ENCODE measurements at regions not wholly inside any gene's neighbourhood (a gene's known extent, or its start where the extent isn't known, plus 50 kb on each side); places are given as distances from the start of the nearest gene placed in this dataset.

- Histone ChIP-seq H3K4me1 (no peaks in the 10 kb centered on the region), H3K27me3 (no peaks in the 10 kb centered on the region), H3K9me3 (no peaks in the 10 kb centered on the region), H3K27ac (no peak overlapping the region), H3K4me3 (no peak overlapping the region), H3K36me3 (no peaks in the 10 kb centered on the region)
- in situ Hi-C loops (cut with MboI; ENCODE audit: low sequenced_read_pairs in 4 of 4): no loop called here
- DNase-seq (no peak), ATAC-seq (no peak)
- no peak for TF ChIP-seq CTCF (IDR thresholded peaks at IDR 0.05 in 4 of 5, conservative IDR thresholded peaks at IDR 0.05 in 1 of 5)
- intact Hi-C loops (cut with DNase I; ENCODE audit: low total_unique reads): no loop called here
Measured at GRCh38 chr17:14752011-14752410, 451.1 kb downstream of the HS3ST3B1 start.

GRCh38 chr17:14750866-14751265 lies 450.0 kb downstream of the HS3ST3B1 start:
- no peaks in the 10 kb centered on the region for H3K9me3 ChIP-seq
- H3K4me1 ChIP-seq: no peaks in the 10 kb centered on the region
- ATAC-seq (no peak), DNase-seq (no peak)
- intact Hi-C loops (cut with DNase I; ENCODE audit: low total_unique reads) (no loop called here), in situ Hi-C loops (cut with MboI; ENCODE audit: low sequenced_read_pairs in 4 of 4) (no loop called here)
- TF ChIP-seq CTCF (IDR thresholded peaks at IDR 0.05 in 4 of 5, conservative IDR thresholded peaks at IDR 0.05 in 1 of 5) (no peak), POLR2A (IDR thresholded peaks at IDR 0.05) (no peak)
- H3K4me3 ChIP-seq: no peak overlapping the region
- H3K36me3 ChIP-seq: no peaks in the 10 kb centered on the region
- H3K27me3 ChIP-seq: no peaks in the 10 kb centered on the region
- no peak overlapping the region for H3K27ac ChIP-seq

DNA sequence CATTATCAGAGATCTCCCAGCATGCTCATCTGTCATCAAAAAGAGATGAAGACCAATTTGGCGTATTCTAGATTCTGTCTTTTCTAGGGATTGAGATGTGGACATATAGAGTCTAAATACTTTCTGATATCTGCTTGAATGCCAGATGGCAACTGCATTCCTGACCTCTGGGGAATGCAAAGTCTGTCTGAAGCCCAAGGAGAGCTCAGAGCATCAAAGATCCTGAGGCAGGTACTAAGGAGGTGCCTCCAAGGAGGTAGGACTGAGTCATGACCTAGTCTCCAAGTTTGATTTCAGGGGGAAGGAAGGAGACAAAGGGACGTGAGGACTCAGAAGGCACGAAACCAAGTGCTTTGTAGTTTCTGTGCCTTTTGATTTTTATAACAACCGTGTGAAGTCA lies 448.4 kb downstream of the HS3ST3B1 start:
- TF ChIP-seq POLR2A (IDR thresholded peaks at IDR 0.05) (no peak), CTCF (IDR thresholded peaks at IDR 0.05 in 4 of 5, conservative IDR thresholded peaks at IDR 0.05 in 1 of 5) (no peak)
- Histone ChIP-seq H3K27ac (no peak overlapping the region), H3K4me3 (no peak overlapping the region), H3K9me3 (no peaks in the 10 kb centered on the region), H3K27me3 (no peaks in the 10 kb centered on the region), H3K36me3 (no peaks in the 10 kb centered on the region), H3K4me1 (no peaks in the 10 kb centered on the region)
- in situ Hi-C loops (cut with MboI; ENCODE audit: low sequenced_read_pairs in 4 of 4): no loop called here
- ATAC-seq (no peak), DNase-seq (no peak)
- intact Hi-C loops (cut with DNase I; ENCODE audit: low total_unique reads): no loop called here

DNA sequence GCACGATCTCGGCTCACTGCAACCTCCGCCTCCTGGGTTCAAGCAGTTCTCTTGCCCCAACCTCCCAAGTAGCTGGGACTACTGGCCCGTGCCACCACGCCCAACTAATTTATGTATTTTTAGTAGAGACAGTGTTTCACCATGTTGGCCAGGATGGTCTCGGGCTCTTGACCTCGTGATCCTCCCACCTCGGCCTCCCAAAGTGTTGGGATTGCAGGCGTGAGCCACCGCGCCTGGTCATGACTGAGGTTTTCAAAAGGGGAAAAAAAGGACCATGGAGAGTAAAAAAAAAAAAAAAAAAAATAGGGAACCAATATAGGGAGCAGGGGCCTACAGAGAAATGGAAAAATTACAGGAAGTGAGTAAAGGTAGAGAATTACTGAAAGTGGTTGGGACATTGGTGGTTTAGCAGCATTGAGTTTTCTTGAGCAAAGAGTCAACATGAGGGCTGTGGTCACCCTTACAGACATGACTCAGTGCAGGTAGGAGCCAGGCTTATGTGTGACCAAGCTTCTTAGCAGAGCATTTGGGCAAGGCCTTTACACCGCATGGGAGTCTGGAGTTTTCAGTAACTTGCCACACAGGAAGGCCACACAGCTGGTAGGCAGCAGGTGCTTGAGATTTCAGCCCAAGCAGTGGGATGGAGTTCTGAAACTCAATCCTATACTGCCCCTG lies 447.3 kb downstream of the HS3ST3B1 start:
- Histone ChIP-seq H3K27me3 (no peaks in the 10 kb centered on the region), H3K4me1 (no peaks in the 10 kb centered on the region), H3K9me3 (no peaks in the 10 kb centered on the region), H3K4me3 (no peak overlapping the region), H3K36me3 (no peaks in the 10 kb centered on the region), H3K27ac (no peak overlapping the region)
- TF ChIP-seq CTCF (IDR thresholded peaks at IDR 0.05 in 4 of 5, conservative IDR thresholded peaks at IDR 0.05 in 1 of 5): no peak
- no peak for TF ChIP-seq POLR2A (IDR thresholded peaks at IDR 0.05)
- ATAC-seq (no peak), DNase-seq (no peak)
- in situ Hi-C loops (cut with MboI; ENCODE audit: low sequenced_read_pairs in 4 of 4) (no loop called here), intact Hi-C loops (cut with DNase I; ENCODE audit: low total_unique reads) (no loop called here)

DNA sequence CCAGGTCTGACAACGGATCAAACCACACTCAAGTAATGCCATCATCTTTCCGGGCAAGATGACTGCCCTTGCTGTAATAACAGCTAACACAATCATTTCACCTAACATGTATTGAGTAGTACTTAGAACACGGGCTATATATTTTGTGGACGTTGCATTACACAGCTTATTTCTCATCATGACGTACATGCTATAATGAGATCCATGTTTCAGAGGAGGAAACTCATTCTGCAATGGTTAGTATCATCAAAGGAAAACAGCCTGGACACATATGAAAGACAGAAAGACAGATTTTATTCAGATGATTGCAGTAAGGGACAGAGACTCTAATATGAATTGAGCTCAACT lies 446.7 kb downstream of the HS3ST3B1 start:
- TF ChIP-seq POLR2A (IDR thresholded peaks at IDR 0.05): no peak
- TF ChIP-seq CTCF (IDR thresholded peaks at IDR 0.05 in 4 of 5, conservative IDR thresholded peaks at IDR 0.05 in 1 of 5): no peak
- no peaks in the 10 kb centered on the region for H3K36me3 ChIP-seq
- no peak for ATAC-seq

More for the DNA sequence above, 446.7 kb downstream of the HS3ST3B1 start:
- Histone ChIP-seq H3K9me3 (no peaks in the 10 kb centered on the region), H3K27me3 (no peaks in the 10 kb centered on the region), H3K4me3 (no peak overlapping the region), H3K4me1 (no peaks in the 10 kb centered on the region), H3K27ac (no peak overlapping the region)
- in situ Hi-C loops (cut with MboI; ENCODE audit: low sequenced_read_pairs in 4 of 4) (no loop called here), intact Hi-C loops (cut with DNase I; ENCODE audit: low total_unique reads) (no loop called here)
- no peak for DNase-seq

All from gastrocnemius medialis (tissue), 4 donors.